A673 (cell line): ENCODE measurements at regions not wholly inside any gene's neighbourhood (a gene's known extent, or its start where the extent isn't known, plus 50 kb on each side); places are given as distances from the start of the nearest gene placed in this dataset.

Experiments
- EZH2 ChIP-seq: fragments of 200-600 bp; sonication (generic); IDR thresholded peaks from 2 replicates; pipeline ENCODE4 v1.6.1; 2017; ENCODE audit warnings: borderline replicate concordance, low read depth, mild to moderate bottlenecking, mixed read lengths, antibody characterized with exemption, low read length; ENCODE audit not compliant: poor library complexity, severe bottlenecking
- TF ChIP-seq, protein P1 (sequence below): fragments of 300-800, 200-600 bp; sonication (generic); conservative IDR thresholded peaks from 2 replicates; pipeline ENCODE4 v1.5.1; 2017; ENCODE audit warnings: low read depth, mild to moderate bottlenecking, antibody characterized with exemption, low read length, moderate library complexity, mixed read lengths

DNA sequence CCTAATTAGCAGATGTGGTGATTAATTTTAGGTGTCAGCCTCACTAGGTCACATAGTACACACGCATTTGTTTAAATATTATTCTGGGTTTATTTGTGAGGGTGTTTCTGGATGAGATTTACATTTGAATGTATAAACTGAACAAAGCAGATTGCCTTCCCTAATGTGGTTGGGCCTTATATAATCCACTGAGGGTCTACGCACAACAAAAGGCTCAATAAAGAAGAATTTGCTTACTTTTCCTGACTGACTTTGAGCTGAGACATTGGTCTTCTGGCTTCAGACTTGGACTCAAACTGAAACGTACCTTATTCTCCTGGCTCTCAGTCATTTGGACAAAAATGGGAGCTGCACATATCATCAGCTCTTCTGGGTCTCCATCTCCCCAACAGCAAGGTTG is 1132.3 kb upstream of the FLRT2 start:
- TF ChIP-seq, protein P1, sequence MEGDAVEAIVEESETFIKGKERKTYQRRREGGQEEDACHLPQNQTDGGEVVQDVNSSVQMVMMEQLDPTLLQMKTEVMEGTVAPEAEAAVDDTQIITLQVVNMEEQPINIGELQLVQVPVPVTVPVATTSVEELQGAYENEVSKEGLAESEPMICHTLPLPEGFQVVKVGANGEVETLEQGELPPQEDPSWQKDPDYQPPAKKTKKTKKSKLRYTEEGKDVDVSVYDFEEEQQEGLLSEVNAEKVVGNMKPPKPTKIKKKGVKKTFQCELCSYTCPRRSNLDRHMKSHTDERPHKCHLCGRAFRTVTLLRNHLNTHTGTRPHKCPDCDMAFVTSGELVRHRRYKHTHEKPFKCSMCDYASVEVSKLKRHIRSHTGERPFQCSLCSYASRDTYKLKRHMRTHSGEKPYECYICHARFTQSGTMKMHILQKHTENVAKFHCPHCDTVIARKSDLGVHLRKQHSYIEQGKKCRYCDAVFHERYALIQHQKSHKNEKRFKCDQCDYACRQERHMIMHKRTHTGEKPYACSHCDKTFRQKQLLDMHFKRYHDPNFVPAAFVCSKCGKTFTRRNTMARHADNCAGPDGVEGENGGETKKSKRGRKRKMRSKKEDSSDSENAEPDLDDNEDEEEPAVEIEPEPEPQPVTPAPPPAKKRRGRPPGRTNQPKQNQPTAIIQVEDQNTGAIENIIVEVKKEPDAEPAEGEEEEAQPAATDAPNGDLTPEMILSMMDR = no peak
- TF ChIP-seq EZH2 = no peak
